ENCODE measurements at regions not wholly inside any gene's neighbourhood (a gene's known extent, or its start where the extent isn't known, plus 50 kb on each side); places are given as distances from the start of the nearest gene placed in this dataset.

DNA sequence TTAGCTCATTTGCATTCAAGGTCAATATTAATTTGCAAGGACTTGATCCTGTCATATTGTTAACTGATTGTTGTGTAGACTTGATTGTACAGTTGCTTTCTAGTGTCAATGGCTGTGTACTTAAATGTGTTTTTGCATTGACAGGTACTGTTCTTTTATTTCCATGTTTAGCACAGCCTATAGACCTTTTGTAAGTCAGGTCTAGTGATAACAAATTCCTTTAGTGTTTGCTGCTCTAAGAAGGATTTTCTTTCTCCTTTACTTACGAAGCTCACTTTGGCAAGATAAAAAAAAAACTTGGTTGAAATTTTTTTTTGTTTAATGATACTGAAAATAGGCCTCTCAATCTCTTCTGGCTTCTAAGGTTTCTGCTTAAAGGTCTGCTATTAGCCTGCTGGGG is 942.3 kb downstream of the QKI start:
- Histone ChIP-seq H3K4me3 (ENCODE audit: low read length) (no peak overlapping the region), H3K4me2 (ENCODE audit: low read length) (no peak overlapping the region), H3K9me3 (ENCODE audit: low read length) (peaks cover 5% of the 10 kb centered on the region), H3K79me2 (replicated peaks; ENCODE audit: insufficient read depth, low read length) (no peaks in the 10 kb centered on the region), H3K36me3 (ENCODE audit: insufficient read depth, low read length) (no peaks in the 10 kb centered on the region), H4K20me1 (ENCODE audit: insufficient read depth) (no peaks in the 10 kb centered on the region), H3K27ac (ENCODE audit: low read length) (no peak overlapping the region), H3F3A (ENCODE audit: insufficient read depth, low read length, poor library complexity, severe bottlenecking) (no peaks in the 10 kb centered on the region), H3K9me2 (ENCODE audit: insufficient read depth, low read length) (no peaks in the 10 kb centered on the region), H2AFZ (ENCODE audit: low read depth, low read length) (no peak overlapping the region), H3K9ac (ENCODE audit: low read length) (no peak overlapping the region), H3K27me3 (ENCODE audit: insufficient read depth, low read depth, low read length) (no peaks in the 10 kb centered on the region)
- TF ChIP-seq SMC3 (conservative IDR thresholded peaks at IDR 0.05; ENCODE audit: poor library complexity) (no peak), RAD21 (conservative IDR thresholded peaks at IDR 0.05) (no peak), EZH2 (IDR thresholded peaks at IDR 0.05; ENCODE audit: borderline replicate concordance, insufficient read depth, low read length, poor library complexity, severe bottlenecking) (no peak), EP300 (conservative IDR thresholded peaks at IDR 0.05; ENCODE audit: poor library complexity, severe bottlenecking) (no peak), MXI1 (conservative IDR thresholded peaks at IDR 0.05; ENCODE audit: poor library complexity, severe bottlenecking) (no peak), POLR2AphosphoS5 (IDR thresholded peaks at IDR 0.05) (no peak), REST (IDR thresholded peaks at IDR 0.05; ENCODE audit: borderline replicate concordance) (no peak), CTCF (IDR thresholded peaks at IDR 0.05; ENCODE audit: poor library complexity, severe bottlenecking) (no peak), TAF1 (IDR thresholded peaks at IDR 0.05; ENCODE audit: low read depth) (no peak)

GRCh38 chr6:164347455-164347854 is 932.9 kb downstream of the QKI start:
- Histone ChIP-seq H4K20me1 (ENCODE audit: insufficient read depth) (no peaks in the 10 kb centered on the region), H3K79me2 (replicated peaks; ENCODE audit: insufficient read depth, low read length) (no peaks in the 10 kb centered on the region), H3F3A (ENCODE audit: insufficient read depth, low read length, poor library complexity, severe bottlenecking) (no peaks in the 10 kb centered on the region), H3K27me3 (ENCODE audit: insufficient read depth, low read depth, low read length) (no peaks in the 10 kb centered on the region), H3K36me3 (ENCODE audit: insufficient read depth, low read length) (no peaks in the 10 kb centered on the region), H3K9me3 (ENCODE audit: low read length) (no peaks in the 10 kb centered on the region), H2AFZ (ENCODE audit: low read depth, low read length) (no peak overlapping the region), H3K9me2 (ENCODE audit: insufficient read depth, low read length) (no peaks in the 10 kb centered on the region), H3K4me3 (ENCODE audit: low read length) (no peak overlapping the region), H3K27ac (ENCODE audit: low read length) (no peak overlapping the region), H3K9ac (ENCODE audit: low read length) (no peak overlapping the region), H3K4me2 (ENCODE audit: low read length) (no peak overlapping the region)
- TF ChIP-seq EZH2 (IDR thresholded peaks at IDR 0.05; ENCODE audit: borderline replicate concordance, insufficient read depth, low read length, poor library complexity, severe bottlenecking) (no peak), RAD21 (conservative IDR thresholded peaks at IDR 0.05) (no peak), CTCF (IDR thresholded peaks at IDR 0.05; ENCODE audit: poor library complexity, severe bottlenecking) (no peak), MXI1 (conservative IDR thresholded peaks at IDR 0.05; ENCODE audit: poor library complexity, severe bottlenecking) (no peak)

All from neural cell (in vitro differentiated cells).